Calu3 (cell line): ENCODE measurements at regions not wholly inside any gene's neighbourhood (a gene's known extent, or its start where the extent isn't known, plus 50 kb on each side); places are given as distances from the start of the nearest gene placed in this dataset.
A peak's percentile ranks its signal among the peaks of the same experiment; 100 is the strongest.

Experiments used
- BruUV-seq: library from RNA; stranded (reverse); fragments of 400-500 nt; replicated peaks from 2 replicates; lab custom pipeline; 2021; lab: Mats Ljungman, UMichigan
- CTCF ChIA-PET: fragments of 300-600 bp; sonication (Branson Sonifier 250); formaldehyde crosslinking; loops from one replicate; lab custom pipeline; 2022; ENCODE audit warnings: antibody characterized with exemption; lab: Charles Lee
- DNase-seq: peaks from one replicate; pipeline ENCODE4 v3.0.0; 2022
- H3K27ac Mint-ChIP-seq: one replicate; pipeline ENCODE4 v1.8.0; 2022; ENCODE audit warnings: mixed read lengths; ENCODE audit not compliant: unreplicated experiment
- H3K27me3 Mint-ChIP-seq: one replicate; pipeline ENCODE4 v1.8.0; 2022; ENCODE audit warnings: mixed read lengths; ENCODE audit not compliant: unreplicated experiment
- H3K36me3 Mint-ChIP-seq: one replicate; pipeline ENCODE4 v1.8.0; 2022; ENCODE audit warnings: mild to moderate bottlenecking, moderate library complexity, mixed read lengths; ENCODE audit not compliant: insufficient read depth, unreplicated experiment
- H3K4me1 Mint-ChIP-seq: one replicate; pipeline ENCODE4 v1.8.0; 2022; ENCODE audit warnings: mild to moderate bottlenecking, low read depth, mixed read lengths; ENCODE audit not compliant: unreplicated experiment
- H3K4me3 Mint-ChIP-seq: one replicate; pipeline ENCODE4 v1.8.0; 2022; ENCODE audit warnings: mild to moderate bottlenecking, low read depth, moderate library complexity, mixed read lengths; ENCODE audit not compliant: unreplicated experiment
- H3K9me3 Mint-ChIP-seq: one replicate; pipeline ENCODE4 v1.8.0; 2022; ENCODE audit warnings: low read depth, mixed read lengths; ENCODE audit not compliant: unreplicated experiment
- CTCF ChIP-seq: fragments of 200-600 bp; IDR thresholded peaks from one replicate; pipeline ENCODE4 v1.8.0; 2022; ENCODE audit warnings: antibody characterized with exemption; ENCODE audit not compliant: unreplicated experiment
- intact Hi-C: fragments of 100-400 bp; cut with micrococcal nuclease; formaldehyde crosslinking; loops from one replicate; pipeline ENCODE4 v1.10.0; 2022; ENCODE audit not compliant: unreplicated experiment

GRCh38 chr14:61202124-61202523, 79.0 kb downstream of the TMEM30B start:
- CTCF ChIA-PET: no interaction called here
- no peaks in the 10 kb centered on the region for H3K36me3 Mint-ChIP-seq
- H3K27ac Mint-ChIP-seq: no peak overlapping the region

GRCh38 chr14:61201171-61201570, 80.0 kb downstream of the TMEM30B start:
- TF ChIP-seq CTCF: no peak
- H3K36me3 Mint-ChIP-seq: no peaks in the 10 kb centered on the region
- no peak overlapping the region for H3K27ac Mint-ChIP-seq
- no peaks in the 10 kb centered on the region for H3K27me3 Mint-ChIP-seq
- no peaks in the 10 kb centered on the region for H3K4me1 Mint-ChIP-seq
- intact Hi-C loops: no loop called here
- BruUV-seq: no TSS peak
- no peak for DNase-seq
- H3K9me3 Mint-ChIP-seq: no peaks in the 10 kb centered on the region
- CTCF ChIA-PET: no interaction called here
- H3K4me3 Mint-ChIP-seq: no peak overlapping the region

More at GRCh38 chr14:61202124-61202523, 79.0 kb downstream of the TMEM30B start:
- Mint-ChIP-seq H3K4me1 (no peaks in the 10 kb centered on the region), H3K27me3 (no peaks in the 10 kb centered on the region), H3K4me3 (no peak overlapping the region), H3K9me3 (no peaks in the 10 kb centered on the region)
- BruUV-seq: no TSS peak
- no peak for TF ChIP-seq CTCF
- intact Hi-C loops: no loop called here
- no peak for DNase-seq

GRCh38 chr14:61197416-61197815, 83.7 kb downstream of the TMEM30B start:
- Mint-ChIP-seq H3K9me3 (no peaks in the 10 kb centered on the region), H3K36me3 (no peaks in the 10 kb centered on the region), H3K4me1 (no peaks in the 10 kb centered on the region), H3K27me3 (no peaks in the 10 kb centered on the region), H3K4me3 (no peak overlapping the region), H3K27ac (no peak overlapping the region)
- CTCF ChIA-PET: no interaction called here
- intact Hi-C loops: loop anchor here (5.0 kb wide), 2 partner anchors 170 to 570 kb away; no protein-coding TSS in a partner anchor
- no peak for TF ChIP-seq CTCF
- no TSS peak for BruUV-seq
- DNase-seq: no peak

- TF ChIP-seq CTCF: no peak
- no peaks in the 10 kb centered on the region for H3K9me3 Mint-ChIP-seq
- no peaks in the 10 kb centered on the region for H3K27me3 Mint-ChIP-seq
- DNase-seq: peak; percentile 4
- no peaks in the 10 kb centered on the region for H3K36me3 Mint-ChIP-seq
- H3K4me1 Mint-ChIP-seq: no peaks in the 10 kb centered on the region
- CTCF ChIA-PET: no interaction called here
- intact Hi-C loops: loop anchor here (5.0 kb wide), 2 partner anchors 169 to 569 kb away; no protein-coding TSS in a partner anchor
- no peak overlapping the region for H3K4me3 Mint-ChIP-seq
- no peak overlapping the region for H3K27ac Mint-ChIP-seq
- no TSS peak for BruUV-seq
These were observed 84.3 kb downstream of the TMEM30B start for GRCh38 chr14:61196792-61197191.
